Natural killer cell (primary cell): ENCODE measurements at regions not wholly inside any gene's neighbourhood (a gene's known extent, or its start where the extent isn't known, plus 50 kb on each side); places are given as distances from the start of the nearest gene placed in this dataset.

Source experiments
- ATAC-seq, 3 donors: fragments of 150-1000 bp in 2 of 3; fragments of 200-7000 bp in 1 of 3; cut with Tn5 transposase; 1 replicate in 1 of 3; 2 replicates in 2 of 3; pipeline ENCODE4 v1.10.0; 2021; ENCODE audit warnings: mild to moderate bottlenecking in 2 of 3, moderate library complexity in 2 of 3
- DNase-seq, 2 donors: peaks; one replicate each; pipeline versions ENCODE4 v3.0.0 to v3.0.0-alpha.2; 2013 to 2021; ENCODE audit warnings: mixed read lengths in 1 of 2
- H3K27ac ChIP-seq: one replicate; pipeline ENCODE4 v1.5.1; 2013; ENCODE audit warnings: mild to moderate bottlenecking, low read length
- H3K27me3 ChIP-seq: one replicate; pipeline ENCODE4 v1.6.1; 2013; ENCODE audit warnings: low read length; ENCODE audit not compliant: control insufficient read depth, insufficient read depth
- H3K36me3 ChIP-seq: one replicate; pipeline ENCODE4 v1.6.1; 2013; ENCODE audit warnings: low read length; ENCODE audit not compliant: control insufficient read depth, insufficient read depth
- H3K4me1 ChIP-seq: one replicate; pipeline ENCODE4 v1.6.1; 2013; ENCODE audit warnings: low read length; ENCODE audit not compliant: control insufficient read depth, insufficient read depth
- H3K4me3 ChIP-seq: one replicate; pipeline ENCODE4 v1.5.1; 2013; ENCODE audit warnings: low read length
- H3K9me3 ChIP-seq: one replicate; pipeline ENCODE4 v1.6.1; 2013; ENCODE audit warnings: low read length; ENCODE audit not compliant: control insufficient read depth, insufficient read depth
- H3K27ac Mint-ChIP-seq, 2 donors: one replicate each; pipeline ENCODE4 v1.8.0; 2022; ENCODE audit warnings: mild to moderate bottlenecking in 2 of 2, mixed read lengths in 2 of 2, moderate library complexity in 1 of 2
- H3K27me3 Mint-ChIP-seq, 2 donors: one replicate each; pipeline ENCODE4 v1.8.0; 2022; ENCODE audit warnings: low read depth in 2 of 2, mixed read lengths in 2 of 2
- H3K36me3 Mint-ChIP-seq: one replicate; pipeline ENCODE4 v1.8.0; 2022; ENCODE audit warnings: mixed read lengths
- H3K4me1 Mint-ChIP-seq, 2 donors: one replicate each; pipeline ENCODE4 v1.8.0; 2022; ENCODE audit warnings: mixed read lengths in 2 of 2
- H3K4me3 Mint-ChIP-seq: one replicate; pipeline ENCODE4 v1.8.0; 2022; ENCODE audit warnings: mild to moderate bottlenecking, moderate library complexity, mixed read lengths
- H3K9me3 Mint-ChIP-seq, 2 donors: one replicate each; pipeline ENCODE4 v1.8.0; 2022; ENCODE audit warnings: mixed read lengths in 2 of 2
- WGBS: methylation state at CpG from one replicate; pipeline ENCODE4 v1.1.7; 2013; ENCODE audit warnings: missing lambda C conversion rate; ENCODE audit not compliant: insufficient coverage; 5-methylcytosine and 5-hydroxymethylcytosine counted together
- intact Hi-C: fragments of 100-400 bp; cut with micrococcal nuclease; formaldehyde crosslinking; loops from one replicate; pipeline ENCODE4 v1.14.2; 2022
- TF ChIP-seq, protein P1 (sequence below): fragments of 200-600 bp; IDR thresholded peaks from one replicate; pipeline ENCODE4 v1.8.0; 2022; ENCODE audit warnings: antibody characterized with exemption

DNA sequence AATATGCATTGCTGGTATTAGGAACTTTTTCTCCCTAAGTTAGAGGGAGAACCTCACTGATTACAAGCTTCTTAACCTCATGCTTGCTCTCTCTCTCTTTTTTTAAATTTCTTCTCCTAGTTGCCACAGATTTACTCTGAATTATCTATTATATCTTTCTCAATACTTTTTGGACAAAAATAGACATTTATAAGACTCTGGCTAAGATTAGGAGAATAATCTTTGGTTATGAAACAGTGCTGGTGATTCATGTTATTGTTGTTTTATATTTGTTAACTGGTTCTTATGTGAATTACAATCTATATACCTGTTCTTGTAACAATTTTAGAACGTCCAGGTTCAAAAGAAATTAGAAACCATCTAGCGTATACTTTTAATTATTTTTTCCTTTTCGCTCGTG, 187.8 kb downstream of the OGFRL1 start:
- DNase-seq (no peak), ATAC-seq (no peak)
- H3K4me3 ChIP-seq = no peak overlapping the region
- no peaks in the 10 kb centered on the region for H3K36me3 ChIP-seq
- no peaks in the 10 kb centered on the region for H3K4me1 ChIP-seq
- 65% methylated on average over 4 of the region's 4 CpGs for WGBS
- no peaks in the 10 kb centered on the region for H3K36me3 Mint-ChIP-seq
- H3K27me3 Mint-ChIP-seq = no peaks in the 10 kb centered on the region
- no peaks in the 10 kb centered on the region for H3K9me3 ChIP-seq
- intact Hi-C loops = no loop called here
- TF ChIP-seq, protein P1, sequence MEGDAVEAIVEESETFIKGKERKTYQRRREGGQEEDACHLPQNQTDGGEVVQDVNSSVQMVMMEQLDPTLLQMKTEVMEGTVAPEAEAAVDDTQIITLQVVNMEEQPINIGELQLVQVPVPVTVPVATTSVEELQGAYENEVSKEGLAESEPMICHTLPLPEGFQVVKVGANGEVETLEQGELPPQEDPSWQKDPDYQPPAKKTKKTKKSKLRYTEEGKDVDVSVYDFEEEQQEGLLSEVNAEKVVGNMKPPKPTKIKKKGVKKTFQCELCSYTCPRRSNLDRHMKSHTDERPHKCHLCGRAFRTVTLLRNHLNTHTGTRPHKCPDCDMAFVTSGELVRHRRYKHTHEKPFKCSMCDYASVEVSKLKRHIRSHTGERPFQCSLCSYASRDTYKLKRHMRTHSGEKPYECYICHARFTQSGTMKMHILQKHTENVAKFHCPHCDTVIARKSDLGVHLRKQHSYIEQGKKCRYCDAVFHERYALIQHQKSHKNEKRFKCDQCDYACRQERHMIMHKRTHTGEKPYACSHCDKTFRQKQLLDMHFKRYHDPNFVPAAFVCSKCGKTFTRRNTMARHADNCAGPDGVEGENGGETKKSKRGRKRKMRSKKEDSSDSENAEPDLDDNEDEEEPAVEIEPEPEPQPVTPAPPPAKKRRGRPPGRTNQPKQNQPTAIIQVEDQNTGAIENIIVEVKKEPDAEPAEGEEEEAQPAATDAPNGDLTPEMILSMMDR = no peak
- H3K27ac ChIP-seq = no peak overlapping the region
- no peaks in the 10 kb centered on the region for H3K4me1 Mint-ChIP-seq
- H3K4me3 Mint-ChIP-seq = no peak overlapping the region
- no peaks in the 10 kb centered on the region for H3K27me3 ChIP-seq
- peaks cover 3 to 7% of the 10 kb centered on the region in 2 donors for H3K9me3 Mint-ChIP-seq
- H3K27ac Mint-ChIP-seq = no peak overlapping the region

DNA sequence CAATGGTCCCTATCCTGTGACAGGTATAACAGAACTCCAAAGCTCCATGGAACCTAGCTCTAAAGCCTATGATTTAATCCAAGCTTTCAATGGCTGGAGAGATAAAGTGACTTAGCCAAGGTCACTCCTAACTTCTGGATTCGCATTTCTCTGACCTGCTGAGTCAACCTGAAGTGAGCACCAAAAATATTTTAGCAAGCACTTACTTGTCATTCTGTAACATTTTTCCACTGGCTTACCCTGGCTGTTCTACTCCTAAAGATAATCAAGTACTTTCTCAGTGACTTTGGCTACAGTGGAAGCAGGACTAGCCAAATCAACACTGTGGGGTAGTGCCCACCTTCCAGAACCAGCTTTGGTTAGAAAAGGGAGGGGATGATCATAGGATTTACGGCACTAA, 188.3 kb downstream of the OGFRL1 start:
- Mint-ChIP-seq H3K9me3 (peaks cover 3 to 7% of the 10 kb centered on the region in 2 donors), H3K4me3 (no peak overlapping the region), H3K27me3 (no peaks in the 10 kb centered on the region), H3K36me3 (no peaks in the 10 kb centered on the region), H3K27ac (no peak overlapping the region), H3K4me1 (no peaks in the 10 kb centered on the region)
- Histone ChIP-seq H3K36me3 (no peaks in the 10 kb centered on the region), H3K27ac (no peak overlapping the region), H3K9me3 (no peaks in the 10 kb centered on the region), H3K4me1 (no peaks in the 10 kb centered on the region), H3K27me3 (no peaks in the 10 kb centered on the region), H3K4me3 (no peak overlapping the region)
- intact Hi-C loops = no loop called here
- TF ChIP-seq, protein P1 = no peak
- WGBS = 91% methylated on average over 2 of the region's 2 CpGs
- ATAC-seq (no peak), DNase-seq (no peak)

DNA sequence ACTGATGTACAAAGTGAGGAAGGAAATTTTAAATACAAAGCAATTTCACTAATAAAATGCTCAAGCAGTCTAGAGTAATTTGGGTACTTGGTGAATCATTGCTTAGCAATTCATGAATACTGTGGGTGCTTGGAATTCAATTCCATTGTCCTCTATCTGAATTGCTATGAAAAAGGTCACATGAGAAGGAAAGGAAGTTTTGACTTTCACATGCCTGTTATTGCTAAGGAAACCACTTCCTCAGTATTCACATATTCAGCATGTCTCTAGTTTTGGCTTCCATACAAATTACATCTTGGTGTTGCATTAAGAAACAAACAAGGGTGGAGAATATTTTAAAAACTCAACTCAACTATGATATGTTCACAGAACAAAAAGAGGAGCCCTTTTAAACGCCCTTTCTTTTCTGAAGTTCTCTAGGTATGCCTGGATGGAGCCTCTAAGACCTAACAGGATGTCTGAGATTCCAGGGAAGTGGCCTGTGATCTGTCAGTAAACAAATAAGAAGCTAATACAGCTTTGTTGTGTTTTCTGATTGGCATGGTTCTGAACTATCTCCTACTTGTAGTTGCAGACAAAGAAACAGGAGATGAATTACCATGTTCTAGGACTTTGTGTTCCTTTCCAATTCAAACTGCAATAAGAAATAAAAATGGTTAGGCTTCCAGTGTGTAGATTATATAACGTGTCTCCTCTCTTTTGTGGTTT, 190.4 kb downstream of the OGFRL1 start:
- Histone ChIP-seq H3K9me3 (no peaks in the 10 kb centered on the region), H3K36me3 (no peaks in the 10 kb centered on the region), H3K27me3 (no peaks in the 10 kb centered on the region), H3K4me3 (no peak overlapping the region), H3K4me1 (no peaks in the 10 kb centered on the region), H3K27ac (no peak overlapping the region)
- TF ChIP-seq, protein P1 = no peak
- Mint-ChIP-seq H3K27me3 (no peaks in the 10 kb centered on the region), H3K9me3 (peaks cover 0 to 3% of the 10 kb centered on the region in 2 donors), H3K27ac (no peak overlapping the region), H3K4me3 (no peak overlapping the region), H3K36me3 (no peaks in the 10 kb centered on the region), H3K4me1 (no peaks in the 10 kb centered on the region)
- ATAC-seq = no peak
- WGBS = 51% methylated on average over 2 of the region's 2 CpGs
- no peak for DNase-seq
- intact Hi-C loops = no loop called here

DNA sequence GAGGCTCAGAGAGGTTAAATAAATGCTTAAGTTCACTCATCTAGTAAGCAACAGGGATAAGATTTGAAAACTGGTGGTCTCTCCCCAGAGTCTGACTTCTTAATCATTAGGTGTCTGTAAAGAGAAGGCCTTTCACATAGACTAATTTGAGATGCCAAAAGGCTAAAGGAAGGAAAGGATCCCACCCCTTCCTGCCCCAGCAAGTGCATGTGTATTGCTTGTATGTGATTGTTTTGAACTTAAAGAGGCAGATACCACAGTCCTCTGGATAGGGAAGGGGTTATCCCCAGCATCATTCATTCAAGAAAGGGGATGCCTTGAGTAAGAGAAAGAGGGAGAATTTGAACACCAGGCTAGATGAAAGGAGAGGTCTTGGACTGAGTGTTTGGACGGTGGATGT, 192.0 kb downstream of the OGFRL1 start:
- DNase-seq (no peak), ATAC-seq (no peak)
- Histone ChIP-seq H3K27me3 (no peaks in the 10 kb centered on the region), H3K4me1 (no peaks in the 10 kb centered on the region), H3K36me3 (no peaks in the 10 kb centered on the region), H3K9me3 (no peaks in the 10 kb centered on the region), H3K4me3 (no peak overlapping the region), H3K27ac (no peak overlapping the region)
- Mint-ChIP-seq H3K27ac (no peak overlapping the region), H3K4me1 (no peaks in the 10 kb centered on the region), H3K27me3 (no peaks in the 10 kb centered on the region), H3K36me3 (no peaks in the 10 kb centered on the region), H3K4me3 (no peak overlapping the region), H3K9me3 (peaks cover 0 to 2% of the 10 kb centered on the region in 2 donors)
- TF ChIP-seq, protein P1 = no peak
- no CpG with 5 or more reads among the region's 1 CpG for WGBS
- intact Hi-C loops = no loop called here
